ENCODE measurements at regions not wholly inside any gene's neighbourhood (a gene's known extent, or its start where the extent isn't known, plus 50 kb on each side); places are given as distances from the start of the nearest gene placed in this dataset.

- ATAC-seq (no peak), DNase-seq (no peak)
- Histone ChIP-seq H3K9me3 (no peaks in the 10 kb centered on the region), H3K27me3 (ENCODE audit: low read depth) (no peaks in the 10 kb centered on the region), H3K4me1 (no peaks in the 10 kb centered on the region), H3K27ac (no peak overlapping the region), H3K36me3 (no peaks in the 10 kb centered on the region), H3K4me3 (no peak overlapping the region)
- intact Hi-C loops (cut with DNase I), result no loop called here
- no peak for TF ChIP-seq CTCF (IDR thresholded peaks at IDR 0.05)
Observed at GRCh38 chr16:55088098-55088497, 157.4 kb downstream of the IRX5 start.

DNA sequence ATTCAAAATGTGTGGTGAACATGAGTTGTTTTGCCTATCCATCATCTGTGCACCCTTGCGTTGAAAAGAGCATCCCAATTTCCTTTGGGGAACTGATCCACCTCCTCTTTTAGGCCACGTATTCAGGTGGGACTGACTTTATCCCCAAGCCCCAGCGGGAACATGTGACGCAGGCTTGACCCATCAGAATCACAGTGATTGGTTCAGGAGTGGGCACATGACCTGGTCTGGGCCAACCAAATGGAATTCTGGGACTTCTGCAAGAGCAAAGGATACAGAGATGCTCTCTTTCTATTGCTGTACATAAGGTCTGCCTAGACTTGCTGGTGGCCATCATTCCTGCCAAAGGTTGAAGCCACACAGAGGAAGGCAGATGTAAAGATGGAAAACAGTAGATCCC, 158.9 kb downstream of the IRX5 start:
- Histone ChIP-seq H3K4me3 (no peak overlapping the region), H3K27ac (no peak overlapping the region), H3K36me3 (no peaks in the 10 kb centered on the region), H3K27me3 (ENCODE audit: low read depth) (no peaks in the 10 kb centered on the region), H3K4me1 (no peaks in the 10 kb centered on the region), H3K9me3 (no peaks in the 10 kb centered on the region)
- intact Hi-C loops (cut with DNase I), result no loop called here
- DNase-seq (no peak), ATAC-seq (no peak)
- TF ChIP-seq CTCF (IDR thresholded peaks at IDR 0.05), result no peak

- peak in 1 of 2 donors; percentile 11 for ATAC-seq
- no peaks in the 10 kb centered on the region for H3K9me3 ChIP-seq
Observed at GRCh38 chr16:55091213-55091870, 160.7 kb downstream of the IRX5 start.

GRCh38 chr16:55091871-55092230, 161.2 kb downstream of the IRX5 start:
- H3K4me1 ChIP-seq, result no peaks in the 10 kb centered on the region
- no peak for ATAC-seq

More at GRCh38 chr16:55091213-55091870, 160.7 kb downstream of the IRX5 start:
- no peaks in the 10 kb centered on the region for H3K4me1 ChIP-seq
- DNase-seq, result no peak
- no peak overlapping the region for H3K27ac ChIP-seq
- intact Hi-C loops (cut with DNase I), result no loop called here
- H3K4me3 ChIP-seq, result no peak overlapping the region
- H3K27me3 ChIP-seq (ENCODE audit: low read depth), result no peaks in the 10 kb centered on the region
- no peak for TF ChIP-seq CTCF (IDR thresholded peaks at IDR 0.05)
- H3K36me3 ChIP-seq, result no peaks in the 10 kb centered on the region

DNA sequence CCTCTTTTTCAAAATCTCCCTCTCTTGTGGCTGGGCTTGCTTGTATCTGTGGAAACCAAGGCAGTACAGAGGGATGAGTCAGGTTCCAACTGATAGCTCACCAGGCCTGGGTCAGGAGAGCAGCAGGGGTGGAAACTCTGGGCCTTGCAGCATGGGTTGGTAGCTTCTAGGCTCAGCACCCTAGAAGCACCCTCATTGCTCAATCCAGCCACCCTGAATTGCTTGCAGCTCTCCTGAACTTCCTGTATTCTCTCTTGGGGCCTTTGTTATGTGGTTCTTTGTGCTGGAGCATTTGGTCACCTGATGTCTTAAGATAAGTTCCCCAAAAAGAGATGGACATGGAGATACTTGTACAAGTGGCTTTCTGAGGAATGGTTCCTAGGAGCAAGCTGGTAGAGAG, 169.4 kb downstream of the IRX5 start:
- Histone ChIP-seq H3K36me3 (no peaks in the 10 kb centered on the region), H3K4me3 (no peak overlapping the region), H3K27me3 (ENCODE audit: low read depth) (no peaks in the 10 kb centered on the region), H3K27ac (no peak overlapping the region), H3K9me3 (peaks cover 5% of the 10 kb centered on the region), H3K4me1 (no peaks in the 10 kb centered on the region)
- no peak for TF ChIP-seq CTCF (IDR thresholded peaks at IDR 0.05)
- no peak for ATAC-seq
- intact Hi-C loops (cut with DNase I), result no loop called here
- DNase-seq, result no peak

More at GRCh38 chr16:55091871-55092230, 161.2 kb downstream of the IRX5 start:
- no peak overlapping the region for H3K27ac ChIP-seq
- H3K4me3 ChIP-seq, result no peak overlapping the region
- no peak for TF ChIP-seq CTCF (IDR thresholded peaks at IDR 0.05)
- intact Hi-C loops (cut with DNase I), result no loop called here
- H3K36me3 ChIP-seq, result no peaks in the 10 kb centered on the region
- H3K27me3 ChIP-seq (ENCODE audit: low read depth), result no peaks in the 10 kb centered on the region
- no peaks in the 10 kb centered on the region for H3K9me3 ChIP-seq
- DNase-seq, result no peak

All from lower lobe of right lung (tissue), 2 donors.